ENCODE measurements at regions not wholly inside any gene's neighbourhood (a gene's known extent, or its start where the extent isn't known, plus 50 kb on each side); places are given as distances from the start of the nearest gene placed in this dataset.
"Not testable (repeated sequence)": the region's sequence is repeated elsewhere in the genome, so short reads cannot be mapped to it uniquely, and the experiment has no call there.

DNA sequence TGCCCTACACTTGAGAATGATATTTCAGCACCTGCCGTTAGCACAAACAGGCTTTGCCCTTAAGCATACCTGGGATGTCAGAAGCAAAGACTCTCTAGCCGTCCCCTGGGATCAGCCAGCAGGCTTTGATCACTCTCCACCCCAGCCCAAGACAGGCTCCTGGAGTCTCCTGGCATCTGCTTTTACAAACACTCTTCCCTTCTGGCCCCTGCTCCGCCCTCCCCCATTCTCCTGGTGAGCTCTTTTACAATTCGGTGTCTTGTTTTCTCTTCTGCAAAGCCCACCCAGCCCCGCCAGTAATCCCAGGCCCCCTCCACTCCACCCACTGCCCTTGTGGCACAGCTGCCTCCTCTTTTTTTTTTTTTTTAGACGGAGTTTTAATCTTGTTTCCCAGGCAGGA, 50.4 kb downstream of the KATNIP start:
- DNase-seq (ENCODE audit: low read depth in 2 of 2), result no peak

DNA sequence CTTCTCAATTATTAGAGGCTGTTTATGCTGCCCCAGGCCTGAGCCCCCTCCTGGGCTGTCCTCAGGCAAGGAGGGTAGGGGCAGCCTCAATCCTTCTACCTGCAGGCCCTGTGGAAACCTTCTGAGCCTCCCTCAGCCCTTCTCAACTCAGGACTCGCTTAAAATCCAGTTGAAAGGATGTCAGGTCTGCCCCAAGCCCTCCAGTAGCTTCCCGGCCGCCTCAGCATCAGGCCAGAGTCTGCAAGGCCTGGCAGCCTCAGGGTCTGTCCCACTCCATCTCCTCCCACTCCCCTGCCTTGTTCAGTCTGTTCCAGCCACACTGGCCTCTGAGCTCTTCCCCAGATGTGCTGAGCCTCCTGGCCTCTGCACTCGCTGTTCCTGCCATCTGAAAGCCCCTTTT, 52.2 kb downstream of the KATNIP start:
- DNase-seq (ENCODE audit: low read depth in 2 of 2), result no peak

GRCh38 chr16:27605500-27606106, 55.7 kb downstream of the KATNIP start:
- DNase-seq (ENCODE audit: low read depth in 2 of 2), result peak; percentile 39 to 57

DNA sequence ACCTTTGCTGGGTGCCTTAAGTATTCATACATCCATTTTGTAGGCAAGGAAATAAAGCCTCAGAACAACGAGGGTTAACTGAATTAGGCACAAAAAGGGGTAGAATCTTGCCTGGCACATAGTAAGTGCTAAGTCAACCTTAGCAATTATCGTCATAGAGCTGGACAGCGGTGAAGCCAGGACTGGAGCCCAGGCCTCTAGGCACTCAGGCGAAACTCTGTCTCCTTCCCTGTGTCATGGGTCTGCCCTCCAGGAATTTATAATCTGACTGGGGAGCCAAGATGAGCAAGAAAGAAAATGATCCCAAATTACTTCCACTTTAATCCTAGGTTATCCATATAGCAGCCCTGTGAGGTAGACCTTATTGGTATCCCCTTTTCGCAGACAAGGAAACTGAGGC, 61.4 kb downstream of the KATNIP start:
- DNase-seq (ENCODE audit: low read depth in 2 of 2), result no peak

DNA sequence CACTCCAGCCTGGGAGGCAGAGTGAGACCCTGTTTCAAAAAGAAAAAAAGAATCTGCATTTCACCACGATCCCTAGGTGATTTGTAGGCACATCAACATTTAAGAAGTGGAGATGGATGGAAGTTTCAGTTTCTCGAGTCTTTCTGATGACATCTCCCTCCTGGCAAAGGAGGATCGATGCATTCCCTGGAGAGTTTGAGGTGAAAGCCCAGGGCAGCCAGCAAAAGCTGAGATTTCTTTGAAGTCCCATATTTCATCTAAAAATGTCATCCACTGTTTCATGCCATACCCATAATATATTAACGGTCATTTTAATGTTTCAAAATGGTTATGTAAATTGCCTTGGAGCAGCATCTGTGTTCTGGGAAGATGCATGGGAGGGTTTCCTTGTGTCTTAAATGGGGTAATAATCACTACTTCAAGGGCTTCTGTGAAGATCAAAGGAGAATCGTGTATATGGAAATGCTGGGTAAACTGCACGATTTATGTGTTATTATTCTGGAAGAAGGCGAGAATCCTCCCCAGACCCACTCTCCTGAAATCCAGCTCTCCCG, 63.4 kb downstream of the KATNIP start:
- DNase-seq (ENCODE audit: low read depth in 2 of 2), result no peak

- DNase-seq (ENCODE audit: low read depth in 2 of 2), result no peak
These were observed 67.7 kb downstream of the KATNIP start for GRCh38 chr16:27617665-27618064.

DNA sequence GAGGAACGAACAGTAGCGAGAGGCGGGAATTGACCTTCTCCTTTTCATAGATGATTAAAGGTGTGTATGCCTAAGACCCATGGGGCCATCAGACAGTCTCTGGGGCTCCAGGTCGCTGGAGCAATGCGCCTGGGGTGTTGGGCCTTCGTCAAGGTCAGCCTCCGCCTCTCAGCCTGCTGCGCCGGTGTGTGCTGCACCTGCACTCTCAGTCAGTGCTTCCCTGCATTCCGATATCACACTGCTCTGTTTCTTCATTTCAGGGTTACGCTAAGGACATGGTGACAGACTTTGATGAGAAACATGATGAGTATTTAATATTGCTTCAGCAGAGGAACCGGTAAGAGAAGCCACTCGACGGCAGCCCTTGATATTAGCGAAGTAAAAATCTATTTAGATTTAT, 68.2 kb downstream of the KATNIP start:
- DNase-seq (ENCODE audit: low read depth in 2 of 2), result no peak

DNA sequence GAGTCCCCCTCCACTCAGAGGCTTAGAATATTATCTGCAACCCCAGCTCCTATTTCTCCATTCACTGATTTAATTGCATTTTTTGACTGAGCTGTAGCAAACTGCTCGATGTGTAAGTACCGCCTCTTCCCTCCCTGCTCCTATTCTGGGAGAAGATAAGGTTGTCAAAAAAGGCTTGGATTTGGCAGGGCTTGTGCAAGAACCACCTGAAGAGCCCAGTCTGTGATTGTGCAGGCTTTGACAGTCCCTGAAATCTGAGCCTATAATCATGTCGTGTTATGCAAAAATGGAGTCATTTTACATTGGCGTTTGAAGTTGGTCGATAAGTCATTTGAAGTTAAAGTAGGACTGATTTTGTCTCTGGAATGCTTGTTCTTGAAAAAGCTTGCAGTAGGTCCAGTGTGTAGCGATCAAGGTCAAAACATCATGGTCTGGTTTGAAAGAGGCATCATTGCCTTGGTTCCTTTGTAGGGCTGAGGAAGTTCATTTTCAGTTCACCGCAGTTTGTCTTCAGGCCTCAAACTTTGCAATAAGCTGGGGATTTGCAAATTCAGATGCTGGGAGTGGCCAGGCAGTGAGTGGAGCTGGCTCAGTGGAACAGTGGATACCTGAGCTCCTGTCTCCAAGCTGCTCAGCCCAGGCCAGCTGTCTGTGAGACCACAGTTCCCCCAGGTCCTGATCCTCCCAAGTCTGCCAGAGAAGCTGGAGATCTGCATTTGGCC, 68.8 kb downstream of the KATNIP start:
- DNase-seq (ENCODE audit: low read depth in 2 of 2), result no peak

GRCh38 chr16:27620541-27620940, 70.6 kb downstream of the KATNIP start:
- no peak for DNase-seq (ENCODE audit: low read depth in 2 of 2)

- no peak for DNase-seq (ENCODE audit: low read depth in 2 of 2)
These were observed 74.5 kb downstream of the KATNIP start for GRCh38 chr16:27624154-27625049.

- DNase-seq (ENCODE audit: low read depth in 2 of 2), result peak; percentile 80 to 88
These were observed 75.2 kb downstream of the KATNIP start for GRCh38 chr16:27625050-27625697.

DNA sequence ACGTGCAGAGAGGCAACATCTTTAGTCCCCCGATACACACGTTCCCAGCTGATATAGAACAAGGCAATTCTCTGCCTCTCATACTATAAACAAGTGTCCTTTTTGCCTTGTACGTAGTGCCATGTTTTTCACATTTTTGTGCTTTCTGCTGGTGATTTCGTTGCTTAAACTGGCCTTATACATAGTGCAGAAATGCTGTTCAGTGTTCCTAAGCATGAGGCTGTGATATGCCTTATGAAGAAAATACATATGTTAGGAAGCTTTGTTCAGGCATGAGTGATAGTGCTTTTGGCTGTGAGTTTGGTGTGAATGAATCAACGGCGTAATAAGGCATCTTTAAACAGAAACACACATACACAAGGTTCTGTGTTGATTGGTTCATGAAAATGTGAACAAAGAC, 77.2 kb downstream of the KATNIP start:
- no peak for DNase-seq (ENCODE audit: low read depth in 2 of 2)

DNA sequence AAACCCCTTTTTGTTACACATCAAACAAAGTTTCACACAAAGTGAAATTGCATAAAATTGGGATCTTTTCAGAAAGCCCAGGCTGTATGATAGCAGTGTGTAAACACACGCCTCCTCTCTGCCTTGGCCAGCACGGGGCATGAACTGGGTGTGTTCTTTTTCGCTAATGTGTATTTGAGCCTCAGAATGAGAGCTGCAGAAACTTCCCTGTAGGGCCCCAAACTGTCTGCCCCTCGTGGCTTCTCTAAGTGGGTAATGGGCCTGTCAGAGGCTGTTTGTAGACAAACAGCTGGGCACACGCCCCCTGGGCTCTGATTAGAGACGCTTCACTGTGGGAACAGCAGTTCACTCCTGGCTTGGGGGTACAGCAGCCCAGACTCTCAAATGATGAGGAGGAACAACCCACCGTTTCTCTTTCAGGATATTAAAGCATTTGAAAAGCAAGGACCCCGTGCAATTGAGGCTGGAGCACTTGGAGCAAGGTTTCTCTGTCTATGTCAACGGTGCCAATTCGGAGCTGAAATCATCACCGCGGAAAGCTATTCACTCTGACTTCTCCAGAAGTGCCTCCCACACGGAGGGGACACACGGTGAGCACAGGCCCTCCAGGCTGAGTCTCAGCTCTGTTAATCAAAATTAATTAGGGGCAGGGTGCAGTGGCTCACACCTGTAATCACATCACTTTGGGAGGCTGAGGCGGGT, 78.4 kb downstream of the KATNIP start:
- no peak for DNase-seq (ENCODE audit: low read depth in 2 of 2)

GRCh38 chr16:27628943-27629462, 79.1 kb downstream of the KATNIP start:
- not testable (repeated sequence) for DNase-seq (ENCODE audit: low read depth in 2 of 2)

- no peak for DNase-seq (ENCODE audit: low read depth in 2 of 2)
These were observed 82.3 kb downstream of the KATNIP start for GRCh38 chr16:27632216-27632615.

DNA sequence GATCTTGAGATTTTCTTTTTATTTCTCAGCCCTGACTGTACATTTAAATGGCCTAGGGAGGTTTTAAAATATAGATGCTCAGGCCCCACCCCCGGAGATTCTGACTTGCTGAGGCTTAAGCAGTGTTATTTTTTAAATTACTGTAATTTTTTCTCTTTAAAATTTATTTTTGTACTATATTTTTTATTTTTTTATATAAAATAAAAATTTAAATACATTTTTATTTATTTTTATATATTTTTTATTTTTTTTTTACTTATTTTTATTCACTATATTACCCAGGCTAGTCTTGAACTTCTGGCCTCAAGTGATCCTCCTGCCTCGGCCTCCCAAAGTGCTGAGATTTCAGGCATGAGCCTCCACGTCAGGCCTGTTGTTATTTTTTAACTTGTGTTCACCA, 83.3 kb downstream of the KATNIP start:
- no peak for DNase-seq (ENCODE audit: low read depth in 2 of 2)

GRCh38 chr16:27633721-27634120, 83.8 kb downstream of the KATNIP start:
- no peak for DNase-seq (ENCODE audit: low read depth in 2 of 2)

GRCh38 chr16:27634779-27635178, 84.8 kb downstream of the KATNIP start:
- no peak for DNase-seq (ENCODE audit: low read depth in 2 of 2)

DNA sequence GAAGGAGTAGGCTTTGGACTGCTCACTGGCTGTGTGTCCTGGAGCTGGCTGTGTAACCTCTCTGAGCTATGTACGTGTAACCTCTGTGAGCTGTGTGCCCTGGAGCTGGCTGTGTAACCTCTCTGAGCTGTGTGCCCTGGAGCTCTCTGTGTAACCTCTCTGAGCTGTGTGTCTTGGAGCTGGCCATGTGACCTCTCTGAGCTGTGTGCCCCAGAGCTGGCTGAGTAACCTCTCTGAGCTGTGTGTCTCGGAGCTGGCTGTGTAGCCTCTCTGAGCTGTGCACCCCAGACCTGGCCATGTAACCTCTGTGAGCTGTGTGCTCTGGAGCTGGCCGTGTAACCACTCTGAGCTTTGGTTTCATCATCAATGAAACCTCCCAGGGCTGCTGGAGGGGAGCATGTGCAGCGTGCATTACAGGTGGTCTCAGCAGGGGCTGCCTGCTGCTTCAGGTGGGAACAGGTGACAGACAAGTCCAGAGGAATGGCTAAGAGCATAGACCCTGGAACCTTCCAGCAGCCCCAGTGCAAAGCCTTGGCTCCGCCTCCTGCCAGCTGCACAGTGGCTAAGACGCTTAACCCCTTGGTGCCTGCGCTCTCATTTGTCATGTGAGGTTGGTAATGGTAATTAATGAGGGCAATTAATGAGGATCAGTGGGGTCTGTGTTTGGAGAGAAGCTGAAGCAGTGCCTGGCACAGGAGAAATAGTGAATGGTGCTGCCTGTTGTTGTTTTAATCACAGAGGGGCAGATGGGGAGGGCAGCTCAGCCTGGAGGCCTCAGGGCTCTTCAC, 86.7 kb downstream of the KATNIP start:
- no peak for DNase-seq (ENCODE audit: low read depth in 2 of 2)
